GM19043 (cell line): ENCODE measurements at regions not wholly inside any gene's neighbourhood (a gene's known extent, or its start where the extent isn't known, plus 50 kb on each side); places are given as distances from the start of the nearest gene placed in this dataset.

Source experiments
- ATAC-seq: cut with Tn5 transposase; IDR thresholded peaks from one replicate; pipeline ENCODE4 v1.9.1; 2021; ENCODE audit warnings: low read depth; ENCODE audit not compliant: unreplicated experiment

DNA sequence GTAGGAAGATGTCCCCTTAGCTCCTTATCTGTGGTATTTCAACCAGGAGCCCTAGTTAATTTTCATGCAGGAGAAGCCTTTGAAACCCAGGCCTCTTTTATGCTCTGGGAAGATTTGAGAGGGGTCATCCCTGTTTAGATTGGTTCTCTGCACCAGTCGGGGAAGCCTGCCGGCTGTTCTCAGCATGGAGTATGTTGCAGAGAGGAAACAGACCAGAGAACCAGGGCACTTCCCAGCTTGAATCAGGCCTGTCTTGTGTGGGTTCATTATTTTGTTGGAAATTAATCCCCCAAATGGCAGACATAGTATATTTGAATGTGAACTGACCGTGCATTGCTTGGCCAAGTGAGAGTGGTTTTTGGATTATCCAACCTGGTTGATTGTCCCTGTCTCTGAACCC lies 1082.1 kb upstream of the RBFOX1 start:
- no peak for ATAC-seq

DNA sequence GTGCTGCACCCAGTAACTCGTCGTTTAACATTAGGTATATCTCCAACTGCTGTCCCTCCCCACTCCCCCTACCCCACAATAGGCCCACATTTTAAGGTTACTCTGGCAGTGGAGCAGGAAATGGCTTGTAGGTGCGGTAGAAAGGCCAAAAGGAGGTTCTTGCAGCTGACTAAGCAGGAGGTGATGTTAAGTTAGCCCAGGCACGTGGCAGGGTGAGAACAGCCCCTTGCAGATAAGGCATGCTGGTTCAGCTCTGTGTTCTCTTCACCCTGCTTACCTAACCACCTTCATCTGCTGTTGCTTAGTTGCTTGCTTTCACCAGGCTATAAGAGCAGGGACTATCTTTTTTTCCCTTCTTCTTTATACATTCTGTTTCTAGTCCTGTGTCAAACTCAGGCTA lies 1082.8 kb upstream of the RBFOX1 start:
- no peak for ATAC-seq

DNA sequence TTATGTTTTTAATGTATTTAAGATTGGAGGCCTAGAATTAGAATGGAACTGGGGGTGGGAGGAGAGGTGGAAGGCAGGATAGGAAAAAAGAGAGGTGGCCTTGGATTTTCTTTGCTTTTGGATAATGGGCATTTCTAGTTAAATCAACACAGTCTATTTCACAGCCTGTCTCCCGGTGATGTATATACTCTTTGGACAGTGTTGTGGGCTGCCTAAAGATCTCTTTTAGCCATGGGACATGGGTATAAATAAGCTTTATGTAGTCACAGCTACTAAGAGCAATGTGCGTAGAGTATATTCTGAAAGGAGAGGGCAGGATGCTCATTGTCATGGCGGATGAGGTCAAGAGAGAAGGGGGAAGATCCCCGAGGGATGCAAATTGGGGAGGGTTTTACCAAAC lies 1084.4 kb upstream of the RBFOX1 start:
- ATAC-seq, result no peak

DNA sequence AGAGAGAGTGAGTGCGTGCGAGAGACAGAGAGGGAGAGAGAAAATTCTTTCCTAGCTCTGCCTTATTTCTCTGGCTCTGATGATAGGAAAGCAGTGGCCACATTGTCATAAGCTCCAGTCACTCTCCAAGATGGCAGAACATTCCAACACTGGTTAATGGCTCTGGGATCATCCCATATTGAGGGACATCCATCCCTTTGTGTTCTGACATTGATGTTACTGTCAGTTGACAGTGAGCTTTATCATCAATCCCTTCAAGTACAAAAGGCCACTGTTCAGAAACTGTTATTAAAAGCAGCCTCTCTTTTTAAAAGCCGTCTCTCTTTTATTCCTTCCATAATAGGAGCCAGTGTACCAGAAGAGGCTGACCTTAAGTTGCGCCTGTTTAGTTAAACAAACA lies 1084.9 kb upstream of the RBFOX1 start:
- ATAC-seq, result no peak

DNA sequence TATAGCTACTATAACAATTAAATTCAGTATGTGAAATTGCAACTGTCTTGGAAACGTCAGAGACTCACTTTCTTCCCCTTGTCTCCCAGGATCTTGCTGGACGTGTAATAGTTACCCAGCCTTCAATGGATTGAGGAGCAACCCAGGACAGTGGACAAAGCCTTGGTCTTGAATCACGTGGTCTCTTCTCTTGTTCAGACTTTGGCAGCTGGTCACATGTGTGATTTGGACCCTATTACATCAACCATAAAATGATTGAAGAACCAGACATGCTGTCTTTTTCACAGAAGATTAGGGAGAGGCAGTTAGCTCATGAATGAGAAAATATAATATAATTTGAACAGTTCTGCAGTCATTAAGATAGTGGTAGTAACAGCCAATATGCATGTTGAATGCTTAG lies 1085.5 kb upstream of the RBFOX1 start:
- ATAC-seq, result no peak

DNA sequence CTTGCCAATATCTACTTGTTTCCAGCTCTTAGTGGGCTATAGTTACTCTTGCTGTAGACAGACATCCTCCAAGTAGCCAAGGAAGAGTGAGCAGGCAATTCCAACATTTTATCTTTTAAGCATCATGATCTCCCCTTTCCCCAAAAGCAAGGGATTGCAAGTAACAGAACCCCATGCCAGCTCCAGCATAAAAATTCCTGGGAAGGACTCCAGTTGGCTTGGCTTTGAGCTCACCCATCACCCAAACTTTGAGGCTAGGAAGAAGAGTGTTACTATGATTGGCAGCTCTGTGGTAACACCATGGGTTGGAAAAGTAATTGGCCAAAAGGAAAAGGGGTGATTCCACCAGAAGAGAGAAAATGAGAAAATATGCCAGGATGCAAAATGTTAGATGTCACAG lies 1086.4 kb upstream of the RBFOX1 start:
- no peak for ATAC-seq

DNA sequence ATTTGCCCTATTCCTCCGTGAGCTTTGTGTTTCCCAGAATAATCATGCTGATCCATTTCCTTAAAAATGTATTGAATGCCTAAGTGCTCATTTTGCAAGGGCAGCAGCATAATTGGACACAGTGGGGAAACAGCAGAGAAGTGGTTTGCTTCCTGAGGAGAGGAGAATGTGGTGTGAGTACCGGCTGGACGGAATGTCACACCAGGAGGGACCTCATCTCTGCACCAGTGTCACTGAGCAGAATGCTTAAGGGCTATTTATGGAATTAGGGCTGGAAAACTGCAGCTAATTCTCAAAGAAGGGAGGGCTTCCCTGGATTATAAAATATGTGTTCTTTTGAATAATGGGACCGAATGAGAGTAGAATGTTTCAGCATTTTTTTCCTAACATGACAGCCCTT lies 1100.6 kb upstream of the RBFOX1 start:
- no peak for ATAC-seq

DNA sequence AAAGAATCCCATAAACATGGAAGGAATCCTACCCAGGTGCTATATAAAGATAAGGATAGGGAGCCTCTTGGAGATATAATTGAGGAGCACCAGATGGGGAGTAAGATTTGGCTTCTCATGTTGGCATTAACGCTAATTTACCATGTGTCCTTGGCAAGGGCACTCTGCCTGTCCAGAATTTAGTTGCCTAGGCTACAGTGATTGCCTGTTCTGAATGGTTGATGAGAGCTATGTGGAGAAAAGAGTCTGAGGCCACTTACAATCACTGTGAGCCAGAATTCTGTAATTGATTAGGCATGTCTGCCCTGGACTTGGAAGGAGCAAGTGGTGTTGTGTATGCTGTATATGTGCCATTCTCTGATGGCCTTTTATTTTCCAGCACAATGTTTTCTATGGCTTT lies 1101.2 kb upstream of the RBFOX1 start:
- ATAC-seq, result no peak

DNA sequence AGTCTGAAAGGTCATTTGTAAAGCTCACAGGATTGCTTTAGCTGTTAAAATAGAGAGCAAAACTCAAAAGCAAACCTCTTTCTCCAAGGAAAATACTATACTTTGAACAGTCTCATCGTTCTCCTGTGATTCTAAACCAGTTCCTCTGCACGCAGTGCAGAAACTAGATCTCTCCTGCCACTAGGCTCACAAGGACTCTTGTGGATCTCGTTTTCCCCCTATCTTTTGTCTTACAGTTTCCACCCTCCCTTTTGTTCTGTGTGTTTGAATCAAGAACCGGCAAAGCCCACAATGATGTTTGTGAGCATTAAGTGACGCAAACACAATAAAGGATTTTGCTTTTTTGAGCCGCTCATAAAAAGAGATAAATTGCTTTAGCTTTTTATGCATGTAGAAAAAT lies 1103.5 kb upstream of the RBFOX1 start:
- ATAC-seq, result no peak

DNA sequence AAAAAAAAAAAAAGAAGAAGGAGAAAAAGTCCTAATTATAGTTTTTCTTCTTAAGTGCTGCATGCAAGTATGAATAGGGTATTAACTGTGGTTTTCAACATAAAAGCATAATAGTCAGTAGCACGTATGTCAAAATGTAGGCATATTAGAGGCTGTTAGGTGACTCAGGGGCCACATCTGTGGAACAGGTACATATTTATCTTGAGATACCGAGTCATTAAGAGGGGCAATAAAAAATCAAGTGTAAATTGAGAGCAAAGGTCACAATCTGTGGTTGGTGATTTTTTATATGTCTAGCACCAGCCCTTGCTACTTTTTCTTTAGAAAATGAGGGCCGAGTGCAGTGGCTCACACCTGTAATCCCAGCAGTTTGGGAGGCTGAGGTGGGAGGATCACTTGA lies 1113.8 kb upstream of the RBFOX1 start:
- no peak for ATAC-seq

DNA sequence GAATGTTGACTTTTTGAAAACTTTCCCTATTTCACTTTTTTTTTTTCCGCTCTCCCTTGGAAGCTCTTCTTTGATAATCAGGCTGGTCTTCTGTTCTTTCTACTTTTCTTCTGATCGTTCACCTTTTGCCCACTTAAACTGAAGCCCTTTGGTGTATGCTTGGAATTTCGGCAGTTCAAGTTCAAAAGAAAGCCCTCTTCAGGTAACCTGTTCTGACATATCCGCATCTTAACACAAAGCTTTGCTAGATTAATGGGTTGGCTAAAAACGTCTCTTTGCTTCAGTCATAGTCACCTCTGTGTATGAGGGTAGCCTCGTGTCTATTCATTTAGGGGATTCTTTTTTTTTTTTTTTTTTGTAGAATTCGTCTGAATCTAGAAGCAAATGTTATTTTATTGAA lies 1115.8 kb upstream of the RBFOX1 start:
- no peak for ATAC-seq

DNA sequence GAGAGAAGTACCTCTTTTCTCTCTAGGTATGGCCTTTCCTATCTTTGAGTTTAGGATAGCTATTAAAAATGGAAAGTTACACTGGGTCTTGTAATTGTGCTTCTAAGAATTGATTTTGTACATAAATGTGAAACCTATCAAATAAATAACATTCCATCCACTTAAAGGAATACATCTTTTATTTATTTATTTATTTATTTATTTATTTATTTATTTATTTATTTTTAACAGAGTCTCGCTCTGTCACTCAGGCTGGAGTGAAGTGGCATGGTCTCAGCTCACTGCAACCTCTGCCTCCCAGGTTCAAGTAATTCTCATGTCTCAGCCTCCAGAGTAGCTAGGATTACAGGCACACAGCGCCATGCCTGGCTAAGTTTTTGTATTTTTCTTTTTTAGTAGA lies 1114.0 kb upstream of the EEF2KMT start:
- no peak for ATAC-seq

DNA sequence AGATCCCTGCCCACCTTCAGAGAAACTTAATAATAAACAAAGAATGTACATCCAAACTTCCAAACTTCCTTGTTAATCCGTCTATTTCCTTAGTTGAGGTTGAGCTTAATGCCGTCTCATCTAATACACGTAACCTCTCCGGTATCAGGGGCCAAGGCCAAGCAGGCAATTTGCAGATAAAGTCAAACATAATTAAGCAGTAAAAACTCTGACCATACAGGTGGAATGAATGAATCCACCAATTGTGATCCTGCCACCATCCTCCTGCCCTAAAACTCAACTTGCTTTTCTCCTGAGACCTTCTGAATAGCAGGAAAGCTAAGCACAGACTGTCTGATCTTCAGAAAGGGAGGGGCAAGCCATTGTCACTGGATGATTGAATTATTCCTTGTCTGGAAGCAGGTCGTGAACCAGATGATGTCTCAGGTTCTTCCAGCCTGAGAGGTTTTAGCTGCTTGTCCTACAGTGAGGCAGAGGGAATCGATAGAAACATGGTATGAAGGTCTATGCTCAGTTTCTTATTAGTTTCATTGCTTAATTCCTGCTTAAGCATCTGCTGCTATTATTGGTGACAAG lies 1111.8 kb upstream of the EEF2KMT start:
- no peak for ATAC-seq

DNA sequence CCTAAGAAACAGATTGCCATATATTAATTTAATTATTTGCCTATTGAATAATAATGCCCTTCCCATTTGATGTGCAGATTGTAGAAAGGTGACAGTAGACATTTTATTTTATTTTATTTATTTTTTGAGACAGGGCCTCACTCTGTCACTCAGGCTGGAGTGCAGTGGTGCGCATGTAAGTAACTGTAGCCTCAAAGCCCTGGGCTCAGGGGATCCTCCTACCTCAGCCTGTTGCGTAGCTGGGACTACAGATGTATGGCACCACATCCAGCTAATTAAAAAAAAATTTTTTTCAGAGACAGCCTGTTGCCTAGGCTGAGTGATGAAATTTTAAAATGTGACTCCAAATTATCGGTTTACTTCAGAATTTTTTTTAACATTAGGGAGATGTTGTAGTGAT lies 1110.0 kb upstream of the EEF2KMT start:
- ATAC-seq, result no peak

DNA sequence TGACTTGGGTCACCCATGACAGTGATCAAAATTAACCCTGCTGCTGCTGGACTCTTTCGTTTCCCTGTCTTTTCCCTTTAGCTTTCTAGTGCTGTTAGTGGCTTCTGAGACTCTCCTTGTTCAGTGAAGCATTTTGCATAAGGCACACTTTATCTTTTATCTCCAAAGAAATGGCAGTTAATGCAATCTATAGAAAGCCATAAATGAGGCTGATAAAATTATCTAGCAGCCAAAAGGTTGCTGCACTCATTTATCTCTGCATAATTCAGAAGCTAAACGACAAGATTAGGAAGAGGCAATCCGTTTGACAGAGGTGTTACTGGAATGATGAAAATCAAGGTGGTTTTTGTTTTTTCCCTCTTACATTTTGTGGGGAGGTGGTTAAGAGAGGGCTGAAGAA lies 1109.5 kb upstream of the EEF2KMT start:
- ATAC-seq, result no peak

DNA sequence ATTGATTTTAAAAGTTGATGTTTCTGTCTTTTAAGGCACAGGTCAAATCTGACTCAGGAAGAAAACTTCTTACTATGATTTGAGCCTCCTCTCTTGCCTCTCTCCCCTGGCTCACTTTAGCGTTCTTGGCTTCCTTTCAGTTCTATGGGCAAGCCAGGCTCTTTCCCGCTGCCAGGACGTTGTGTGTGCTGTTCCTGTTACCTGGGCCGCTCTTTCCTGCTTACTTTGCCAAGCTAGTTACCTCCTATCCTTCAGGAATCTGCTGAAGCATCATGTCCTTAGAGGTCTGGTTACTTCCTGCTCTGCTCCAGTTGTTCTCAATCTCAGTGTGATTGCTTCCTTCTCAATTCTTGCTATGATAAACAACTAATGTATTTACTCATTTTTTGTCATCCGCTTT lies 1108.5 kb upstream of the EEF2KMT start:
- ATAC-seq, result no peak

DNA sequence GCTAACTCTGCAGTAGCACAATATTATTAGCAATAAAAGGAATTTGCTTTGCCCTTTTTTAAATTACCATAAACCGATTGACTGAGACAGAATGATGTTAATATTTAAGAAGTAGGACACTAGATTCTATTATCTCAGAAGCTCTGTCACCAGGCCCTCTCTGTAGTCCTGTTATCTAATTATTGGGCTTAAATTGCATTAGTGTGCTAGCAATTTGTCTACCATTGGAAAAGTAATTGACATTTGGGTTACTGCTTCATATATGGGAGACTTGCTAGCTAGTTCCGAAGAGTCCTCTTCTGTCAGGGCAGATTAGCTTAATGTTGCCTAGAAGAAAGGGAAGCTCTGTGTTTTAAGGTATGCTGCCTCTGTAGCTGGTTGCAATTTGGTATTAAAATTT lies 1107.3 kb upstream of the EEF2KMT start:
- no peak for ATAC-seq

DNA sequence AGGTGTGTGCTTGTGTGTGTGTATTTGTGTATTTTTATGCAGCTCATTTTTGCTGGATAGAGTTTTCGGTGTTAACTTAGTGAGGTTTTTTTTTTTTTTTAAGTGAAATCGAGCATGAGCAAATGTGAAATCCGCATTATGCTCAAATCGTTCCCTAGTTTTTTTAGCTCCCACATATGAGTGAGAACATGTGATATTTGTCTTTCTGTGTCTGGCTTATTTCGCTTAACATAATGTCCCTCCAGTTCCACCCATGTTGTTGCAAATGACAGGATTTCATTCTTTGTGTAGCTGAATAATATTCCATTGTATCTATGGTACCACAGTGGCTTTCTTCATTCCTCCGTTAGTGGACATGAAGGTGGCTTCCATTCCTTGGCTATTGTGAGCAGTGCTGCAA lies 1103.3 kb upstream of the EEF2KMT start:
- no peak for ATAC-seq

DNA sequence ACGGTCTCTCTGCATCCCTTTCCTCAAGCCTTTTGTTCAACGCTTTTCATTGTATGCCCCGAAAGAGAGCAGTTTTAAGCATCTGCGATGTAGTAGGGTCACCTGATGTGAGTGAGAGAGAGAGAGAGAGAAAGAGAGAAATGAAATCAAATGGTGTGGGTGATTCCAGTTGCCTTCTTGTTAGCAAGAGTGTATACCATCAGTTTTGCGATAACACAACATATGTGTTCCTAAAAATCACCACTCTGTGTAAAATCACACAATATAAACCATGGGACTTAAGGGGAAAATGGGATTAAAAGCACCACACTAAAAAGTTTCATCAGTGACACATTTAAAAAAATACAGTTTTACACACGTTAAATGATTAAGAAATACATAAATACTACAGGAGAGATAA lies 1102.7 kb upstream of the EEF2KMT start:
- no peak for ATAC-seq

DNA sequence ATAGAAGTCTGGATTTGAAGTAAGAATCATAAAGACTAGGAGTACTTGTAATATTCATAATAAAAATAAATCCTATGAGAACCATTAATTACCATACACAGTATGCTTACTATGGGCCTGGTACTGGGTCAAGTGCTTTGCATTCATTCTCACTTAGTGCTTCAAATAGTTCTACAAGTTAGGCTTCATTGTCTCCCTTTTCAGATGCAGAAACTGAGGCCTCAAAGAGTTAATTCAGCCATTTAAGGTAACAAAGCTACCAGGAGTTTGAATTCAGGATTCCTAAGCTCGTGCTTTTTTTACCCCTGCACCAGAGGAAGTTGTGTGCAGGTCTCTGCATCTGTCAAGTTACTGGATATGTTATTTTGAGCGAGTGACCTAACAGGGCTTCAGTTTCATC lies 1098.4 kb upstream of the EEF2KMT start:
- ATAC-seq, result no peak

DNA sequence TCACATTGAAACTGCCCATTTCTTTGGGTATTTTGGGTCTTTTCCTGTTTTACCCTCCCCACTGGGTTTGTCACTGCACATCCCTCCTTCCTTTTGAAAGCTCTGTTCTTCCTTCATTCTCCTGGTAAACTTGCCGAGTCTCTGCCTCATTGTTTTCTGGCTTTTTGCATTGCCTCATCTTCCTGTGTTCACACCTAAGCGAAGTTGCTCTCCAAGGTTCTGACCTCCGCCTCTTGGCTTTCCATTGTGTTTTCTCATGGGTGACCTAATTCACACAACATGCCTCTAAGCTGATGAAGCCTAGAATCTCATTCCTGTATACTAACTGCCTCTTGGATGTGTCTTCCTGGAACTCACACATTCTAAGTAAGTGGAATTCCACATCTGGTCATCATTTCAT lies 1096.1 kb upstream of the EEF2KMT start:
- no peak for ATAC-seq

DNA sequence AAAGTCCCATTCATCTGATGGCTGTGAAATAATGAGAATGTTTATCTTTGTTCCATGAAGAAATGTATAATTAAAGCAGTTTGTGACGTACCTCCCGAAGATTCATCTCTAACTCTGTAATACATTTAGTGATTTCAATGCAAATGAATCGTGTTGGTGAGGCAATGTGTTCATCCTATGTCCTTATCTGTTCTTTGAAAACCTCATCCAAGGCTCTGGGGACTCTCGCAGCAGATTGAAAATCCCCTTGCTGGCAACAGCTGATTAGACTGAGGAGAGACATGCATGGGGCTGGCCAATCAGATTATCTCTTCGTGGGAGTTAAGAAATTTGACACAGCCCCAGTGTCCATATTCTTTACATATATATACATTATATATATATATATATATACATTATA lies 1095.4 kb upstream of the EEF2KMT start:
- ATAC-seq, result no peak

DNA sequence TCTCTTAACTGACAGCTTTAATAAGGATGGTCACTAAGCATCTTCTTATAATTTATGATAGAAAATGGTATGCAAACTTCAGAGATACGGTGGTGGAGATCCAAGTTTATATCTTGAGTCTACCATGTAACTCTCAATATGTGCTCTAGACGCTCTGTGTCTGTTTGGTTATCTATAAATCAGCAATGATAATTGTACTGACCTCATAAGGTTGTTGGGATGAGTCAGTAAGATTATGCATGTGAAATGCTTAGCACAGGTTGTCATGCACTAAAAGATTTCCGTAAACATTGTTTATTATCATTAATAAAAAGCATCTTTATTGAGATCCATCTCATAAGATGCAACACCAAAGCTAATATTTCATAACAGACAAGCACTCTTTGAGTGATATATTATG lies 1094.9 kb upstream of the EEF2KMT start:
- no peak for ATAC-seq
